ENCODE measurements at regions not wholly inside any gene's neighbourhood (a gene's known extent, or its start where the extent isn't known, plus 50 kb on each side); places are given as distances from the start of the nearest gene placed in this dataset.

- TF ChIP-seq CTCF (IDR thresholded peaks at IDR 0.05) (no peak), POLR2A (IDR thresholded peaks at IDR 0.05) (no peak)
Measured at GRCh38 chr7:41608447-41608846, 94.4 kb downstream of the INHBA start.

Measured in suprapubic skin (tissue), 3 donors.